CD4-positive, alpha-beta T cell treated with Interleukin-6 for 4 hours (primary cell): ENCODE measurements at regions not wholly inside any gene's neighbourhood (a gene's known extent, or its start where the extent isn't known, plus 50 kb on each side); places are given as distances from the start of the nearest gene placed in this dataset.

Experiments
- DNase-seq: peaks from one replicate; pipeline ENCODE4 v3.0.0-alpha.2; 2020; ENCODE audit warnings: mixed read lengths

- DNase-seq, result no peak
Measured at GRCh38 chr5:133760532-133760931, 148.2 kb upstream of the FSTL4 start.

GRCh38 chr5:133758641-133759040 lies 146.3 kb upstream of the FSTL4 start:
- no peak for DNase-seq

- DNase-seq, result no peak
Measured at GRCh38 chr5:133757396-133757945, 145.1 kb upstream of the FSTL4 start.

- no peak for DNase-seq
Measured at GRCh38 chr5:133756756-133757155, 144.4 kb upstream of the FSTL4 start.

DNA sequence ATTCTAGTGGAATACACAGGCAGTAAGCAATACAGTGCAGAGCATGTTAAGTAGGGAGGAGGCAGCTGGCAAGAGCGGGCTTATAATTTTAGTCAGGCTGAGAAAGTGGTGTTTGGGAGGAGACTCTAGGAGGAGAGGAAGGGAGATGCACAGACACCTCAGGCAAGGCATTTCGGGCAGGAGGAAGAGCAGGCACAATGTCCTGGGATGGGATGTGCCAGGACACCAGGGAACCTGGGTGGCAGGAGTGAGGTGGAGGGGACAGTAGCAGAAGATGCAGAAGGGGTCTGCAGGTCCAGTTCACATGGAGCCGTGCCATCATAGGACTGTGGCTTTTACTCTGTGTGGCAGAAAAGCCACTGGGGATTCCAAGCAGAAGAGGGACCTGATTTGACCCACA lies 143.7 kb upstream of the FSTL4 start:
- no peak for DNase-seq

DNA sequence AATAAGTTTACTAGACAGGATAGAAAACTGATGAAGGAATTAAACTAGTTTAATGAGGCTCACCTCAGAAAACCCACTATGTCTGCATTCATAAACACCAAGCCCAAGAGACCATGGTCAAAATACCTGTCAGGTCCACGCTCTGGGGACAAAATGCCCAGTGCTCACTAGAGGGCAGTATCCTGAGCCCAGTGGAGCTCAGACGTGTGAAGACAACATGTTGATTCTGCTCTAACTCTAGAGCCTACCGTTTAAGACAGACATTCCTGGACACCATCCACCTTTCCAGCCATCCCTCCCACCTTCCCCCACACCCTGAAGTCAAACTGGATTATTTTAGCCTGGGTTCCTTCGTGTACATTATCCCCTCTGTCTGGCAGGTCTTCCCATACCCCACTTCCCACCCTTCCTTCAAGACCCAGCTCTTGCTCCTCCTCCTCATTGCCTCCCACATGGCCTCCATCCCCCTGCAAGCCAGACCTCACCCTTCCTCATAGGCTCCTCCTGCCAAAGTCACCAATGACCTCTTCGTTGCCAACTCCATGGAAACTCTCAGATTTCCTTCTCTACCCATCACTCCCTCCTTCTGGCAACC lies 142.3 kb upstream of the FSTL4 start:
- DNase-seq, result no peak

DNA sequence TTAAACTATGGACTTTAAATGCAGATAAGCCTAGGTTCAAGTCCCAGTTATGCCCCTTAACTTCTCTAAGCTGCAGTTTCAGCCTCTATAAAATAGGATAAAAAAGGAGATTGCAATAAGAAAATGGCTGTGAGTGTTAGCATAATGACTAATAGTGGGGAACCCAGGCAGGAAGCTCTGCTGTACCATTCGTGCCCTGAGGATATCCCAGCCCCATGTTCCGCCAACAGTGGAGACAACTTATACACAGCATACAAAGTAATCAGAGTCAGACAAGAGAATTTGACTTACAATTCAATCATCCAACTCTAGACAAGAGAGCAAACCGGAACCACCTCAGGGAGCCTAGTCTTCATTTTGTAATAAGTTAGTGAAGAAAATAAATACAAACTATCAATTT lies 141.5 kb upstream of the FSTL4 start:
- DNase-seq, result no peak

- no peak for DNase-seq
Measured at GRCh38 chr5:133751846-133752245, 139.5 kb upstream of the FSTL4 start.

GRCh38 chr5:133751421-133751820 lies 139.1 kb upstream of the FSTL4 start:
- no peak for DNase-seq

DNA sequence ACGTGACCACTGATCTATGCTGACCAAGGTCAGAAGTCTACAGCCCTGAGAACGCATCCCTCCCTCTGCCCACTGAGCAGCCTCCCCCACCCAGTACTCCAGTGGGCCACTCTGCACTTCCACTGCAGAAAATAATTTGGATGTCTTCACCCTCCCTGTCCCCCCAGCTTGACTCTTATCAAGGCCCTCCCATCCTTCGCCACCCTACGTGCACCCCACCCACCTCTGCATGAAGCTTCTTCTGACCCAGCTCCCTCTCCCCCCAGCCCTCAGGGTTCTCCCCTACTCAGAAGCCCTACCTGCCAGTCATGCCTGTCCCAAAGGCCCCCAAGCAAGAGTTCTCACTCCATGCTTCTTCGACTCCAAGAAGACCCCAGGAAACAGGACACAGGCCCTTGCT lies 138.5 kb upstream of the FSTL4 start:
- DNase-seq, result no peak

- no peak for DNase-seq
Measured at GRCh38 chr5:133750356-133750755, 138.0 kb upstream of the FSTL4 start.

- DNase-seq, result no peak
Measured at GRCh38 chr5:133749331-133749985, 137.1 kb upstream of the FSTL4 start.

- DNase-seq, result no peak
Measured at GRCh38 chr5:133746834-133747233, 134.5 kb upstream of the FSTL4 start.

GRCh38 chr5:133744960-133745308 lies 132.6 kb upstream of the FSTL4 start:
- DNase-seq, result no peak

GRCh38 chr5:133744051-133744959 lies 132.0 kb upstream of the FSTL4 start:
- DNase-seq, result no peak

- DNase-seq, result no peak
Measured at GRCh38 chr5:133742431-133742988, 130.2 kb upstream of the FSTL4 start.

DNA sequence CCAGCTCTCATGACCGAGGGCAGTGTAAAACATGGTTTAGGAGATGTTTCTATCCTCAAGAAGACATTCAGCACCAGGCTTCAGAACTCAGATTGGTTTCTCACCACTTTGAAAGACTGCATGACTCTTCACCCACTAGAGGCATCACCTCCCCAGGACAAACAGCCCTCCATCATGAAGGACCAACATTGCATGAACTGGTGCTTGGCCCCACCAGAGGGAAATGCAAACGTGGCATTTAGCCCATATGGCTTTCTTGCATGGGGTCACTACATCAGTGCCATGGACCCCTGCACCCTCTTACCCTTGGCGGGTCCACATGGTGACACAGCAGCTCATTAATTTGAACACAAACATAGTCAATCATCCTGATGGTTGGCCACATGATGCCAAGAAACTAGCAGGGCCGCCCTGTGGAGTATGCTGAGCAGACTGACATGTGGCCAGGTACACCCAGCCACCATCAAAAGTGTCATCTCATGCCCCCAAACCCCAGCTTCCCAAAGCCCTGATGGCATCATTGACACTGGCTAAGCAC lies 129.5 kb upstream of the FSTL4 start:
- no peak for DNase-seq

GRCh38 chr5:133741396-133741795 lies 129.1 kb upstream of the FSTL4 start:
- no peak for DNase-seq

GRCh38 chr5:133739181-133739780 lies 126.9 kb upstream of the FSTL4 start:
- no peak for DNase-seq

- DNase-seq, result no peak
Measured at GRCh38 chr5:133738271-133738670, 125.9 kb upstream of the FSTL4 start.

DNA sequence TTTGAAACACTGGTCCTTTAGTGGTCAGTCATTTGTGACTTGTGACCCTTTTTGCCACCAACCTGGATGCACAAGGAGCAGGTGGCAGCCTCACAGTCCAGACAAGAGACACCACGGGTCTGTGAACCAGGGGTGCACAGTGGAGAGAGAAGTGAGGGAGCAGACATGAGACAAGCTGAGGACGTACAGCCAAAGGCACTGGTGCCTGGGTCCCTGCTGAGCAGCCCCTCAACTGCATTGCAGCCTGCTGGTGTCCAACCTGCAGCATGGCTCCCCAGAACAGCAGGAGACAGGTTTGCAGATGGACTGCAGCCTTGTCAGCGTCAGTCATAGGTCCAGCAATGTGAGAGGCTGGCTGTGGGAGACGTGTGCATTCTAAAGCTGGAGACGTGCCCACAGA lies 124.2 kb upstream of the FSTL4 start:
- no peak for DNase-seq

- no peak for DNase-seq
Measured at GRCh38 chr5:133735346-133735745, 123.0 kb upstream of the FSTL4 start.

DNA sequence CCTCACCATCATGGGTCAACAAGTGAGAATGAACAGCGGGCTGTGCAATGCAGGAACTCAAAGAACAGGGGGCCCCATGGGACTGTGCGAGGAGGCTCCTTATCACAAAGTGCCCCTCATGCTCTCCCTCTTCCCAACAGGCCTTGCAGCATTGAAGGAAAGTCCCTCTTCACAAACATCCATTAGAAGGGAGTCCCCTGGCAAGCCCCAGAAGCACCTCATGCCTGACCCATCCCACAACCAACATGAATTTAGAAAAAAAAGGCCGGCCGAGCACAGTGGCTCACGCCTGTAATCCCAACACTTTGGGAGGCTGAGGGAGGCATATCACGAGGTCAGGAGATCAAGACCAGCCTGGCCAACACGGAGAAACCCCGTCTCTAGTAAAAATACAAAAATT lies 122.6 kb upstream of the FSTL4 start:
- no peak for DNase-seq
